ENCODE measurements at regions not wholly inside any gene's neighbourhood (a gene's known extent, or its start where the extent isn't known, plus 50 kb on each side); places are given as distances from the start of the nearest gene placed in this dataset.

DNA sequence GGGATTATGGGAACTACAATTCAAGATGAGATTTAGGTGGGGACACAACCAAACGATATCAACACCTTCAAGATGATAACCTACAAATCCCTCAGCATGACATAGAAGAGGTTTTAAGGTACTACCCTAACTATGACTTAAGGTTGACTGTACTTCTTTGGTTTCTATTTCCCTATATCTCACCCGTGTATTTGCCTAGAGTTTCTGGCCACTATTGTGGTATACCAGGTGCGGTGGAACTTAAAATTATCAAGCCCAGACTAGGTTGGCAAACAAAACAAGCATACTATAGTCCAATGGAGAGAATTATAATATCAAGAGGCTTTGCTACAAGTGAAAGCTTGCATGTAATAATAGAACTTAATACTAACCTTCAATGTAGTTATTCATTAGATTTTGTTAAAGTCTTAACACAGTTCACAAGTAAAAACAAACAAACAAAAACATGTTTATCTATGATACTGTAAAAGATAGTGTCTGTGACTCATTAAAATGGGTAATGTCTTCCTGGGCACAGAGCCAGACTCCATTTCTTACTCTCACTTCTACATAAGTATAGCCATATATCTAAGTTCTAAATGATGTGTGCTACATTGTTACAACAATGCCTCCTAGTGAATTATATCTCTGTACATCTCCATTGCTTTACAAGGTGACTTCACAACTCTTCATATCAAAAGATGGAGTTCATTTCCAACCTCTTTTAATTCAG lies 479.1 kb downstream of the ZBBX start:
- Histone ChIP-seq H4K20me1 (ENCODE audit: insufficient read depth, low read length) (no peaks in the 10 kb centered on the region), H4K91ac (ENCODE audit: insufficient read depth, low read depth, low read length) (no peak overlapping the region), H2BK5ac (ENCODE audit: low read depth, low read length, poor library complexity, severe bottlenecking) (no peak overlapping the region), H3K9ac (ENCODE audit: low read depth, low read length) (no peak overlapping the region), H2BK20ac (ENCODE audit: low read depth, low read length) (no peak overlapping the region), H3K4ac (ENCODE audit: low read depth, low read length) (no peak overlapping the region), H2BK15ac (ENCODE audit: low read depth, low read length) (no peak overlapping the region), H3K4me1 (ENCODE audit: control insufficient read depth, insufficient read depth, low read length) (no peaks in the 10 kb centered on the region), H3K56ac (ENCODE audit: extremely low read depth, insufficient read depth, low read length) (no peak overlapping the region), H4K8ac (ENCODE audit: low read depth in 2 of 2, low read length in 2 of 2) (no peak overlapping the region), H2AFZ (replicated peaks; ENCODE audit: low read length, poor library complexity) (no peak overlapping the region), H3K27ac (ENCODE audit: insufficient read depth, low read length) (no peak overlapping the region), H3K14ac (replicated peaks; ENCODE audit: low read depth, low read length) (no peak overlapping the region), H2BK120ac (ENCODE audit: low read depth, low read length) (no peak overlapping the region), H3K18ac (ENCODE audit: low read depth, low read length) (no peak overlapping the region), H2AK5ac (ENCODE audit: low read depth, low read length) (no peak overlapping the region), H4K5ac (ENCODE audit: low read depth, low read length) (no peak overlapping the region), H3K9me3 (ENCODE audit: control insufficient read depth, insufficient read depth, low read length) (no peaks in the 10 kb centered on the region), H3K27me3 (ENCODE audit: control insufficient read depth, insufficient read depth, low read length) (no peaks in the 10 kb centered on the region), H3K23ac (ENCODE audit: low read depth, low read length) (no peak overlapping the region), H3K9me1 (ENCODE audit: insufficient read depth, low read length) (no peaks in the 10 kb centered on the region), H2AK9ac (replicated peaks; ENCODE audit: low read depth, low read length, poor library complexity) (no peak overlapping the region), H3K79me1 (ENCODE audit: low read depth in 1 of 2, low read length in 2 of 2) (no peaks in the 10 kb centered on the region), H3K36me3 (ENCODE audit: control insufficient read depth, insufficient read depth, low read length) (no peaks in the 10 kb centered on the region), H3K4me3 (ENCODE audit: insufficient read depth, low read depth, low read length) (no peak overlapping the region), H3K4me2 (ENCODE audit: low read depth, low read length) (no peak overlapping the region)
- TF ChIP-seq FOS (IDR thresholded peaks at IDR 0.05; ENCODE audit: low read depth, low read length), result no peak
- TF ChIP-seq SMC3 (IDR thresholded peaks at IDR 0.05; ENCODE audit: low read depth, low read length), result no peak
- TF ChIP-seq CHD1 (IDR thresholded peaks at IDR 0.05; ENCODE audit: low read depth, low read length), result no peak
- no peak for TF ChIP-seq MXI1 (IDR thresholded peaks at IDR 0.05; ENCODE audit: borderline replicate concordance, low read depth, low read length)
- TF ChIP-seq, protein P1, sequence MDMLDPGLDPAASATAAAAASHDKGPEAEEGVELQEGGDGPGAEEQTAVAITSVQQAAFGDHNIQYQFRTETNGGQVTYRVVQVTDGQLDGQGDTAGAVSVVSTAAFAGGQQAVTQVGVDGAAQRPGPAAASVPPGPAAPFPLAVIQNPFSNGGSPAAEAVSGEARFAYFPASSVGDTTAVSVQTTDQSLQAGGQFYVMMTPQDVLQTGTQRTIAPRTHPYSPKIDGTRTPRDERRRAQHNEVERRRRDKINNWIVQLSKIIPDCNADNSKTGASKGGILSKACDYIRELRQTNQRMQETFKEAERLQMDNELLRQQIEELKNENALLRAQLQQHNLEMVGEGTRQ (IDR thresholded peaks at IDR 0.05; ENCODE audit: low read depth, low read length), result no peak
- no peak for TF ChIP-seq RCOR1 (IDR thresholded peaks at IDR 0.05; ENCODE audit: insufficient replicate concordance, low read length)
- TF ChIP-seq RFX5 (IDR thresholded peaks at IDR 0.05; ENCODE audit: low read depth, low read length), result no peak
- no peak for TF ChIP-seq CEBPB (IDR thresholded peaks at IDR 0.05; ENCODE audit: low read depth, low read length)
- no peak for TF ChIP-seq ELK1 (IDR thresholded peaks at IDR 0.05; ENCODE audit: borderline replicate concordance, low read depth, low read length)
- no peak for TF ChIP-seq BHLHE40 (IDR thresholded peaks at IDR 0.05; ENCODE audit: low read depth, low read length)
- TF ChIP-seq MAFK (IDR thresholded peaks at IDR 0.05; ENCODE audit: low read depth, low read length), result no peak
- no peak for TF ChIP-seq NFE2L2 (IDR thresholded peaks at IDR 0.05; ENCODE audit: low read depth, low read length)
- no peak for TF ChIP-seq RAD21 (IDR thresholded peaks at IDR 0.05; ENCODE audit: low read length)
- TF ChIP-seq CTCF (conservative IDR thresholded peaks at IDR 0.05; ENCODE audit: low read depth, low read length), result no peak
- no peak for TF ChIP-seq POLR2A (IDR thresholded peaks at IDR 0.05; ENCODE audit: low read depth, low read length)
- no peak for DNase-seq
- ChIA-PET CTCF (no interaction called here), POLR2A (ENCODE audit: unreplicated experiment) (no interaction called here)
- in situ Hi-C loops (cut with MboI; ENCODE audit: low sequenced_read_pairs) (no loop called here), dilution Hi-C loops (cut with HindIII; ENCODE audit: low sequenced_read_pairs, unreplicated experiment) (no loop called here), intact Hi-C loops (cut with micrococcal nuclease) (loop anchor here (5.0 kb wide), 1 partner anchor 884 kb away; no protein-coding TSS in a partner anchor)
- WGBS, 2 experiments (ENCODE audit: extremely low coverage in 2 of 2, insufficient read length in 1 of 2), result no CpG with 5 or more reads among the region's 3 CpGs
- no peak for ATAC-seq (ENCODE audit: low read depth)
- BruUV-seq (replicated peaks), result no TSS peak

All from IMR-90 (cell line).